H9 (cell line): ENCODE measurements at regions not wholly inside any gene's neighbourhood (a gene's known extent, or its start where the extent isn't known, plus 50 kb on each side); places are given as distances from the start of the nearest gene placed in this dataset.

ENCODE experiments used
- DNase-seq: peaks from one replicate; pipeline ENCODE4 v3.0.0-alpha.2; 2017
- H2AFZ ChIP-seq: one replicate; pipeline ENCODE4 v1.6.1; 2013; ENCODE audit warnings: mild to moderate bottlenecking, low read length, control low read depth, moderate library complexity
- H2AK5ac ChIP-seq: 2 replicates; pipeline ENCODE4 v1.6.1; 2013; ENCODE audit warnings: low read length, control low read depth, mixed read lengths; ENCODE audit not compliant: insufficient read length
- H2BK120ac ChIP-seq: one replicate; pipeline ENCODE4 v1.6.1; 2013; ENCODE audit warnings: low read depth, mild to moderate bottlenecking, low read length, control low read depth, inconsistent platforms; ENCODE audit not compliant: poor library complexity, severe bottlenecking
- H2BK12ac ChIP-seq: 2 replicates; pipeline ENCODE4 v1.6.1; 2013; ENCODE audit warnings: low read length, control low read depth, mixed read lengths, low read depth; ENCODE audit not compliant: insufficient read length
- H2BK15ac ChIP-seq: 2 replicates; pipeline ENCODE4 v1.6.1; 2013; ENCODE audit warnings: low read depth, low read length, control low read depth
- H2BK20ac ChIP-seq: one replicate; pipeline ENCODE4 v1.6.1; 2013; ENCODE audit warnings: low read depth, mild to moderate bottlenecking, low read length, control low read depth, inconsistent platforms; ENCODE audit not compliant: poor library complexity, severe bottlenecking
- H2BK5ac ChIP-seq: 2 replicates; pipeline ENCODE4 v1.6.1; 2013; ENCODE audit warnings: low read length, control low read depth, mixed read lengths; ENCODE audit not compliant: insufficient read length
- H3K14ac ChIP-seq: 2 replicates; pipeline ENCODE4 v1.6.1; 2013; ENCODE audit warnings: low read length, control low read depth; ENCODE audit not compliant: insufficient read depth
- H3K18ac ChIP-seq: 2 replicates; pipeline ENCODE4 v1.6.1; 2013; ENCODE audit warnings: low read depth, mild to moderate bottlenecking, mixed read lengths, low read length, control low read depth; ENCODE audit not compliant: insufficient read length
- H3K23ac ChIP-seq: 2 replicates; pipeline ENCODE4 v1.6.1; 2013; ENCODE audit warnings: low read length, control low read depth, mixed read lengths, low read depth; ENCODE audit not compliant: insufficient read length
- H3K23me2 ChIP-seq: 2 replicates; pipeline ENCODE4 v1.6.1; 2013; ENCODE audit warnings: low read depth, mild to moderate bottlenecking, mixed read lengths, low read length, control low read depth; ENCODE audit not compliant: insufficient read length, poor library complexity, severe bottlenecking
- H3K27ac ChIP-seq: 2 replicates; pipeline ENCODE4 v1.5.1; 2013; ENCODE audit warnings: low read length, control low read depth, mixed read lengths, low read depth; ENCODE audit not compliant: insufficient read length
- H3K27me3 ChIP-seq: 2 replicates; pipeline ENCODE4 v1.6.1; 2013; ENCODE audit warnings: low read length, control low read depth, inconsistent platforms; ENCODE audit not compliant: insufficient read depth
- H3K4ac ChIP-seq: 2 replicates; pipeline ENCODE4 v1.6.1; 2013; ENCODE audit warnings: low read depth, mild to moderate bottlenecking, control low read depth, inconsistent platforms, low read length, moderate library complexity
- H3K4me1 ChIP-seq: 2 replicates; pipeline ENCODE4 v1.6.1; 2013; ENCODE audit warnings: low read length, control low read depth, inconsistent platforms; ENCODE audit not compliant: insufficient read depth
- H3K4me2 ChIP-seq: 2 replicates; pipeline ENCODE4 v1.6.1; 2013; ENCODE audit warnings: low read length, control low read depth, mixed read lengths; ENCODE audit not compliant: insufficient read length, insufficient read depth
- H3K56ac ChIP-seq: 2 replicates; pipeline ENCODE4 v1.6.1; 2013; ENCODE audit warnings: low read depth, mild to moderate bottlenecking, mixed read lengths, low read length, control low read depth; ENCODE audit not compliant: insufficient read length
- H3K79me1 ChIP-seq: 2 replicates; pipeline ENCODE4 v1.6.1; 2013; ENCODE audit warnings: low read depth, mild to moderate bottlenecking, moderate library complexity, low read length, control low read depth, inconsistent platforms; ENCODE audit not compliant: insufficient read depth, poor library complexity, severe bottlenecking
- H3K79me2 ChIP-seq: 2 replicates; pipeline ENCODE4 v1.6.1; 2013; ENCODE audit warnings: low read length, control low read depth, inconsistent platforms; ENCODE audit not compliant: insufficient read depth
- H3K9ac ChIP-seq: 2 replicates; pipeline ENCODE4 v1.6.1; 2013; ENCODE audit warnings: low read length, control low read depth, mixed read lengths; ENCODE audit not compliant: insufficient read length; ENCODE audit errors: extremely low read depth
- H3K9me3 ChIP-seq: one replicate; pipeline ENCODE4 v1.6.1; 2013; ENCODE audit warnings: low read depth, low read length, inconsistent platforms; ENCODE audit not compliant: control insufficient read depth
- H3T11ph ChIP-seq: one replicate; pipeline ENCODE4 v1.6.1; 2013; ENCODE audit warnings: mild to moderate bottlenecking, low read length, control low read depth, inconsistent platforms
- H4K20me1 ChIP-seq: one replicate; pipeline ENCODE4 v1.6.1; 2013; ENCODE audit not compliant: control insufficient read depth, insufficient read length, insufficient read depth
- H4K5ac ChIP-seq: 2 replicates; pipeline ENCODE4 v1.6.1; 2013; ENCODE audit warnings: low read depth, mild to moderate bottlenecking, mixed read lengths, low read length, control low read depth; ENCODE audit not compliant: insufficient read length
- H4K8ac ChIP-seq: replicated peaks from 2 replicates; pipeline ENCODE4 v1.6.1; 2013; ENCODE audit warnings: low read length, control low read depth, mixed read lengths, low read depth; ENCODE audit not compliant: insufficient read length
- H4K91ac ChIP-seq: 2 replicates; pipeline ENCODE4 v1.6.1; 2013; ENCODE audit warnings: low read depth, mild to moderate bottlenecking, moderate library complexity, mixed read lengths, low read length, control low read depth; ENCODE audit not compliant: insufficient read length
- H3K27ac Mint-ChIP-seq, 3 experiments: 2 replicates in 2 of 3; 3 replicates in 1 of 3; pipeline ENCODE4 v1.8.0; 2020 to 2021; ENCODE audit warnings: mixed read lengths in 3 of 3, mild to moderate bottlenecking in 1 of 3, moderate library complexity in 1 of 3
- H3K27me3 Mint-ChIP-seq: 2 replicates; pipeline ENCODE4 v1.8.0; 2021; ENCODE audit warnings: low read depth, mild to moderate bottlenecking, moderate library complexity, mixed read lengths
- H3K36me3 Mint-ChIP-seq, 3 experiments: 2 replicates in 2 of 3; 3 replicates in 1 of 3; pipeline ENCODE4 v1.8.0; 2020 to 2021; ENCODE audit warnings: low read depth in 3 of 3, mixed read lengths in 3 of 3; ENCODE audit not compliant: insufficient read depth in 1 of 3
- H3K4me1 Mint-ChIP-seq, 2 experiments: 2 replicates each; pipeline ENCODE4 v1.8.0; 2020; ENCODE audit warnings: mixed read lengths in 2 of 2
- H3K4me3 Mint-ChIP-seq, 2 experiments: 2 replicates in 1 of 2; 3 replicates in 1 of 2; pipeline ENCODE4 v1.8.0; 2020 to 2021; ENCODE audit warnings: mild to moderate bottlenecking in 2 of 2, mixed read lengths in 2 of 2, moderate library complexity in 1 of 2
- H3K9me3 Mint-ChIP-seq, 2 experiments: 2 replicates in 1 of 2; 3 replicates in 1 of 2; pipeline ENCODE4 v1.8.0; 2020; ENCODE audit warnings: mild to moderate bottlenecking in 2 of 2, mixed read lengths in 2 of 2, moderate library complexity in 1 of 2
- WGBS: extraction: QIAGEN DNeasy Blood & Tissue Kit; methylation state at CpG from one replicate; pipeline ENCODE4 v1.1.7; 2013; ENCODE audit warnings: missing lambda C conversion rate, low lambda C conversion rate, mixed read lengths; ENCODE audit not compliant: insufficient read length; ENCODE audit errors: extremely low coverage; 5-methylcytosine and 5-hydroxymethylcytosine counted together
- TF ChIP-seq, protein P1 (sequence below): fragments of 200-600 bp; sonication (generic); conservative IDR thresholded peaks from 3 replicates; pipeline ENCODE4 v1.8.0; 2021; ENCODE audit warnings: antibody characterized with exemption, mild to moderate bottlenecking

DNA sequence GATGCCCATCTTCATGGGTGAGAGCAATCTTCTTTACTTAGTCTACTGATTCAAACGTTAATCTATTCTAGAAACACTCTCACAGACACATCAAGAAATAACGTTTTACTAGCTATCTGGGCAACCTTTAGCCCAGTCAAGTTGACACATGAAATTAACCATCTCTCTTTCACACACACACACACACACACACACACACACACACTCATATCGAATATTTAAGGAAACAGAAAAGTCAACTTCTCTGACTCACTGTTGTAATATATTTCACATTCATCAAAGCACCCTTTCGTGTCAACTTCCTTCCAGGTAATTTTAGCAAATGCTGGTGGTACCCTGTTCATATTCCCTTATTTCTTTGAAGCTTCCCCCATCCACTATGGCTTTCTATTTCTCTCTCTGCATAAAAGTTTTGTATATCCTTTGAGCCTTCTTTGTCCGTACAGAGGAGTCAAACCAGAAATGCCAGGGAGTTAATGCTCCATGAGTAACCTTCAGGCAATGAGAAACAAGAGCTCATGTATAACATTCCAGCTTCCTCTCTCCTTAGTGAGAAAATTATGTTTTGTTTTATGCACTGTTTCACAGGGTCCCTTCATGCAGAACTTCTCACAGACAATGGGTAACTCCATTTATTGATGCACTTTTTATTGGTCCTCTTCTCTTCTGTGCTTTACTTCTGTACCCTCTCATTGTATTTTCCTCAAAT, 335.5 kb upstream of the CBLB start:
- Histone ChIP-seq H3K9me3 (no peaks in the 10 kb centered on the region), H3K4me1 (no peaks in the 10 kb centered on the region), H3K4ac (no peak overlapping the region), H3K56ac (no peak overlapping the region), H3K4me2 (no peak overlapping the region), H2AK5ac (no peak overlapping the region), H4K5ac (no peak overlapping the region), H3K27me3 (no peaks in the 10 kb centered on the region), H4K91ac (no peak overlapping the region), H3K14ac (no peak overlapping the region), H2BK20ac (no peak overlapping the region), H3K23ac (no peak overlapping the region), H3K79me2 (no peaks in the 10 kb centered on the region), H4K8ac (no peak overlapping the region), H3T11ph (no peak overlapping the region), H2BK120ac (no peak overlapping the region), H2BK5ac (no peak overlapping the region), H3K9ac (no peak overlapping the region), H3K79me1 (no peaks in the 10 kb centered on the region), H2AFZ (no peak overlapping the region), H2BK12ac (no peak overlapping the region), H2BK15ac (no peak overlapping the region), H4K20me1 (no peaks in the 10 kb centered on the region), H3K18ac (no peak overlapping the region), H3K23me2 (no peaks in the 10 kb centered on the region), H3K27ac (no peak overlapping the region)
- H3K9me3 Mint-ChIP-seq, result peaks cover 8 to 12% of the 10 kb centered on the region in 2 experiments; a peak in 4 of 5 replicates
- H3K4me3 Mint-ChIP-seq, result no peak overlapping the region
- WGBS, result no CpG with 5 or more reads among the region's 5 CpGs
- H3K27me3 Mint-ChIP-seq, result no peaks in the 10 kb centered on the region
- peaks cover 0 to 13% (median 7%) of the 10 kb centered on the region in 3 experiments; a peak in 5 of 7 replicates for H3K36me3 Mint-ChIP-seq
- H3K27ac Mint-ChIP-seq, result no peak overlapping the region
- peaks cover 0 to 8% of the 10 kb centered on the region in 2 experiments; a peak in 2 of 4 replicates for H3K4me1 Mint-ChIP-seq
- no peak for DNase-seq
- TF ChIP-seq, protein P1, sequence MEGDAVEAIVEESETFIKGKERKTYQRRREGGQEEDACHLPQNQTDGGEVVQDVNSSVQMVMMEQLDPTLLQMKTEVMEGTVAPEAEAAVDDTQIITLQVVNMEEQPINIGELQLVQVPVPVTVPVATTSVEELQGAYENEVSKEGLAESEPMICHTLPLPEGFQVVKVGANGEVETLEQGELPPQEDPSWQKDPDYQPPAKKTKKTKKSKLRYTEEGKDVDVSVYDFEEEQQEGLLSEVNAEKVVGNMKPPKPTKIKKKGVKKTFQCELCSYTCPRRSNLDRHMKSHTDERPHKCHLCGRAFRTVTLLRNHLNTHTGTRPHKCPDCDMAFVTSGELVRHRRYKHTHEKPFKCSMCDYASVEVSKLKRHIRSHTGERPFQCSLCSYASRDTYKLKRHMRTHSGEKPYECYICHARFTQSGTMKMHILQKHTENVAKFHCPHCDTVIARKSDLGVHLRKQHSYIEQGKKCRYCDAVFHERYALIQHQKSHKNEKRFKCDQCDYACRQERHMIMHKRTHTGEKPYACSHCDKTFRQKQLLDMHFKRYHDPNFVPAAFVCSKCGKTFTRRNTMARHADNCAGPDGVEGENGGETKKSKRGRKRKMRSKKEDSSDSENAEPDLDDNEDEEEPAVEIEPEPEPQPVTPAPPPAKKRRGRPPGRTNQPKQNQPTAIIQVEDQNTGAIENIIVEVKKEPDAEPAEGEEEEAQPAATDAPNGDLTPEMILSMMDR, result no peak
